ENCODE measurements at regions not wholly inside any gene's neighbourhood (a gene's known extent, or its start where the extent isn't known, plus 50 kb on each side); places are given as distances from the start of the nearest gene placed in this dataset.

- TF ChIP-seq CTCF (IDR thresholded peaks at IDR 0.05) (no peak), POLR2A (IDR thresholded peaks at IDR 0.05) (no peak)
These were observed 192.7 kb downstream of the SHANK2 start for GRCh38 chr11:71059662-71060061.
